ENCODE measurements at regions not wholly inside any gene's neighbourhood (a gene's known extent, or its start where the extent isn't known, plus 50 kb on each side); places are given as distances from the start of the nearest gene placed in this dataset.

DNA sequence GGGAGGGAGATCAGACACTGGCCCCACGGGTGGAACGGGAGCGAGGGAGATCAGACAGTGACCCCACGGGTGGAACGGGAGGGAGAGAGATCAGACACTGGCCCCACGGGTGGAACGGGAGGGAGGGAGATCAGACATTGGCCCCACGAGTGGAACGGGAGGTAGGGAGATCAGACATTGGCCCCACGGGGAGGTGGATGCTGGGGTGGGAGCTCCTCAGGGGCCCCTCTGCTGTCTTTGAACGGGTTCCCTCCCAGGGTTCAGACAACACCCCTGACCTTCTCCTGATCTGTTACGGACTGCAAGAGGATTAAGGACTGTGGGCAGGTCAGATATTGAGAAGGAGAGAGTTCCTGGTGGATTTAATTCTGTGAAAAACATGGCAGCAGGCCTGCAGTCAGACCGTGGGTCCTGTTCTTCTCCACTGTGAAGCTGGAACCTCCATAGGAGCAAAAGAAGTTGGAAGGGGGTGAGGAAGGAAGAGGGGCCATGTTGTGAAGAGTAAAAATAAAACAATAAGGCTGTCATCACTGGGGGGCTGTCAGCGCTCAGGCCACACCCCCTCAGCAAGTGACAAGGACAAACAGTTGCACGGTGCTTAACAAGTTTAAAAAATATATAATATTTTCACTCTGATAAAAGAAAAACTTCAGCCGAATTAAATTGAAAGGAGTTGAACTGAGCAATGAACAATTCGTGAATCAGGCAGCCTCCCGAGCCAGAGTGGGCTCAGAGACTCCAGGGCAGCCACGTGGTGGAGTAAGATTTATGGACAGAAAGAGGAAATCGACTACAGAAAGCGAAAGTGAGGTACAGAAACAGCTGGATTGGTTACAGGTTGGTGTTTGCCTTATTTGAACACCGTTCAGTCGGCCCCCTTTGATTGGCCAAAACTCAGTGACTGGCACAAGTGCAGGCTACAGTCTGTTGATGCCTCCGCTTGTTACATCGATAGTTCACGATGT is 348.7 kb upstream of the TNRC6C start:
- TF ChIP-seq POLR2A (IDR thresholded peaks at IDR 0.05) (no peak), CTCF (IDR thresholded peaks at IDR 0.05) (no peak)
- intact Hi-C loops (cut with DNase I; ENCODE audit: low total_unique reads) = no loop called here
- peak; percentile 66 to 68 for DNase-seq
- Histone ChIP-seq H3K4me3 (peak overlapping the region in 1 of 2 donors; percentile 5), H3K27me3 (no peaks in the 10 kb centered on the region), H3K9me3 (no peaks in the 10 kb centered on the region), H3K36me3 (no peaks in the 10 kb centered on the region), H3K27ac (peak overlapping the region; percentile 77 to 79), H3K4me1 (peaks cover 0 to 7% of the 10 kb centered on the region in 2 donors)

DNA sequence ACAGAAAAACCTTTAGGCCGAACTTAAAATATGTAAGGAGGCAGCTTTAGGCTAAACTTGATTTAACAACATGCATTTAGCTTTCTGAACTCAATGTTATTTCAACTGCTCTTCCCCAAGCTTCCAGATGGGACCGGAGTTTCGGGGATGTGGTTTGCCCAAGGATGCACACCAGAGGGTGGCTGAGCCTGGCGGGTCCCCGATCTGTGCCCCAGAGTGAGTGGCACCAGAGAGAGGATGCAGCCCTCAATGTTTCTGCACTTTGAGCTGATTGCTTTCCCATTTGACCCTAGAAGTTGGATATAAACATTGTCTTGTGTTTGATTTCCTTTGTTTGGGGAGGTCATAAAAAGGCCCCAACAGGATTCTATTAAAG is 348.0 kb upstream of the TNRC6C start:
- H3K4me1 ChIP-seq = peaks cover 0 to 7% of the 10 kb centered on the region in 2 donors
- TF ChIP-seq CTCF (IDR thresholded peaks at IDR 0.05) = no peak
- no peak for TF ChIP-seq POLR2A (IDR thresholded peaks at IDR 0.05)
- intact Hi-C loops (cut with DNase I; ENCODE audit: low total_unique reads) = no loop called here
- no peak for DNase-seq
- H3K27me3 ChIP-seq = no peaks in the 10 kb centered on the region
- peak overlapping the region; percentile 77 to 79 for H3K27ac ChIP-seq
- H3K36me3 ChIP-seq = no peaks in the 10 kb centered on the region
- no peaks in the 10 kb centered on the region for H3K9me3 ChIP-seq
- no peak overlapping the region for H3K4me3 ChIP-seq

- Histone ChIP-seq H3K4me3 (no peak overlapping the region), H3K9me3 (no peaks in the 10 kb centered on the region), H3K27me3 (no peaks in the 10 kb centered on the region), H3K4me1 (peaks cover 0 to 7% of the 10 kb centered on the region in 2 donors), H3K27ac (peak overlapping the region; percentile 77 to 79), H3K36me3 (no peaks in the 10 kb centered on the region)
- intact Hi-C loops (cut with DNase I; ENCODE audit: low total_unique reads) = no loop called here
- no peak for TF ChIP-seq POLR2A (IDR thresholded peaks at IDR 0.05)
- no peak for TF ChIP-seq CTCF (IDR thresholded peaks at IDR 0.05)
- peak in 1 of 2 donors; percentile 33 for DNase-seq
Observed at GRCh38 chr17:77610972-77611521, 347.5 kb upstream of the TNRC6C start.

DNA sequence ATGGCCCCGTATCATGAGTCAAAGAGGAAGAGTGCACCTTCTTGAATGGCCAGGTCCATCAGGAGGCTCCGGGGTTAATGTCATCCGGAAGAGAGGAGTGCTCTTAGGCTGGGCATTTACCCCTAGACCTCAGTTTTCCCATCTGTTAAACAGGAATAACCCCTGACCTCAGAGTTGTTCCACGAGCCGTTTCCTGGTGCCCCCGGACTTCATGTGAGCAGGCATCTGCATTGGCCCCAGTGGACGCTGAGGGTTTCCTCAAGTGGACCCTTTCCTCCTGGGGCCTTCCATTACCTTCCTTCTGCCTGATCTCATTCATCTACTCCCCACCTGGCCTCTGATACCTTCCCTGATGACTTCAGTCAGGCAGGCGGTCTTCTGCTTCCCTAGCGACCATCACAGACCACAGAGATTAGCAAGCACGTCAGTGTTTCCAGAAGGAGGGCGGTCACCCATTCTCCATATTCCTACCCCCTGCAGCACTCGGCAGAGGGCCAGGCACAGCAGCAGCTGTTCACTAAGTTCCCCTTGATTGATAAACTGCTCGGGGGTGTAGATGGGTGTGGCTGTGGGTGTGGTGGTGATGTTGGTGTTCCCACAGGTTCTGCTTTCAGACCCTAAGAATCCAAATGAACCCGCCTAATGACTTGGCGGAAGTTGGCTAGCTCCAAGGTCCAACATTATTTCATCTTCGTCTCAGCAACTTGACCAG is 346.6 kb upstream of the TNRC6C start:
- Histone ChIP-seq H3K27me3 (no peaks in the 10 kb centered on the region), H3K36me3 (no peaks in the 10 kb centered on the region), H3K27ac (peak overlapping the region; percentile 77 to 79), H3K4me1 (peaks cover 0 to 7% of the 10 kb centered on the region in 2 donors), H3K4me3 (no peak overlapping the region), H3K9me3 (no peaks in the 10 kb centered on the region)
- TF ChIP-seq POLR2A (IDR thresholded peaks at IDR 0.05) (no peak), CTCF (IDR thresholded peaks at IDR 0.05) (no peak)
- intact Hi-C loops (cut with DNase I; ENCODE audit: low total_unique reads) = no loop called here
- no peak for DNase-seq
